T1000 (cell line): ENCODE measurements at regions not wholly inside any gene's neighbourhood (a gene's known extent, or its start where the extent isn't known, plus 50 kb on each side); places are given as distances from the start of the nearest gene placed in this dataset.
"Not testable (repeated sequence)": the region's sequence is repeated elsewhere in the genome, so short reads cannot be mapped to it uniquely, and the experiment has no call there.

ENCODE experiments used
- DNase-seq: peaks from one replicate; lab custom pipeline; 2025; ENCODE audit warnings: mixed read lengths; lab: John Stamatoyannopoulos, UW

DNA sequence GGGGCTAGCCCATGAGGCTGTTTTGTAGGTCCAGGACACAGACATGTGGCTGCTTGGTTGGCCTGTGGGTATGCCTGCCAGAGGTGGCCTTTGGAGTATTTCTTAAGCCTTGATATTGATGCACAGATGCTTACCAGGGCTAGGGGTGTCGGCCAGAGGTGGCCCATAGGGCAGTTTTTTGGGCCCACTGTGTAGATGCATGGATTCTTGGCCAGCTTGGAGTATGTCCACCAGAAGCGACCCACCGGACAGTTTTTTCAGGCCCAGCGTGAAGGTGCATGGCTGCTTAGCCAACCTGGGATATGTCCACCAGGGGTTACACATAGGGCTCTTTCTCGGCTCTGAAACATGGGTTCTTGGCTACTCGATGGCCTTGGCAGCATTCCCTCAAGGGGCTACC, 1199.1 kb downstream of the CNTNAP5 start:
- DNase-seq: no peak

DNA sequence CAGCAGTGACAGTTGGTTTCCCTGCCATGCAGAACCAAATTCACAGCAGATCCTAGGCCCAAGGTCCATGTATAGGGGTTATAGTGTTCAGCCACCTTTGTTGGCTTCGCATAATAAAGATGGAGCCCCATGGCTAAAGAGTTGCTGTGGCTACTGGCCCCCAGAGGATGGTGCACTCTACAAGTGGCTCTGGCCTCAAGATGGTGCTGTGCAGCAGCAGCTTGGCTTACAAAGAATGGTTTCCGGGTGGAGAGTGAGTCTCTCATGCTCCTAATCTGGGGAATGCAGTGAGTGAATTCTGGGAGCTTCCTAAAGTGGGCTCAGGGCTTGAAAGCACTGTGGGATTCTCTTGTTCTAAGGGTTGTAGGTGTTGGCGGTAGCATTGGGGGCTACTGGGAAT, 1199.7 kb downstream of the CNTNAP5 start:
- no peak for DNase-seq

- DNase-seq: no peak
Measured at GRCh38 chr2:125227843-125228392, 1202.8 kb downstream of the CNTNAP5 start.

DNA sequence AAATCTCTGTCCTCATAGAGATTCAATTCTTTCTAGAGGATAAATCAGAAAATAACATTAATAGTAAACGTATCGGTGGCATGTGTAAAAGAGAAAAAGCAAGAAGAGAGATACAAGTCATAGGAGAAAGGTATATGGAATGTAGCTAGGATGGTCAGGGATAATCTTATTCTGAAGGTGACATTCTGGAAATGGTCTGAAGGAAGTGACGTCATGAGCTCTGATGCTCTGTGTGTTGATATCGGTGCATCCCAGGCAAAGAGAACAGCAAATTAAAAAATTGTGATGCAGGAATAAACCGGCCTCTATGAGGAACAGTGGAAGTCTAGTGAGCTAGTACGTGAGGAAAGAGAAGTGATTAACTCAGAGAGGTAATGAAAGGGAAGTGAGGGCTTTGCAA, 1215.8 kb downstream of the CNTNAP5 start:
- no peak for DNase-seq

- no peak for DNase-seq
Measured at GRCh38 chr2:125243074-125243473, 1218.0 kb downstream of the CNTNAP5 start.

GRCh38 chr2:125254010-125254409, 1228.9 kb downstream of the CNTNAP5 start:
- no peak for DNase-seq

GRCh38 chr2:125259451-125259850, 1234.4 kb downstream of the CNTNAP5 start:
- DNase-seq: no peak

DNA sequence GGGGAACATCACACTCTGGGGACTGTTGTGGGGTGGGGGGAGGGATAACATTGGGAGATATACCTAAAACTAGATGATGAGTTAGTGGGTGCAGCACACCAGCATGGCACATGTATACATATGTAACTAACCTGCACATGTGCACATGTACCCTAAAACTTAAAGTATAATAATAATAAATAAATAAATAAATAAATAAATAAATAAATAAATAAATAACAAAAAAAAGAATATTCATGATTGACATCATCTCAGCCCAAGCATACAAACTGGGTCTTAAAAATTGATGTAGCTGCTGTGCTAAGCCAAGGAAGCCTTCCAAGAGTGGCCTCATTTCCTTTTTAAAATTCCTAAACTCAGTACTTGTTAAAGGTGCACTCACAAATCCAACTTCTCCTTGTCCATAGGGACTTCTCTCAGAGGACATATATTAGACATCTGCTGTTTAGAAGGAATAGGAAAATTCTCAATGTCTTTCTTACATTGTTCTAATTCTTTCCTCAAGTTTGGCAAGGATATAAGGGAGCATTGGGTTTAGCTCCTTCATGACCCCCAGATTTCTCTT, 1235.4 kb downstream of the CNTNAP5 start:
- DNase-seq: not testable (repeated sequence)

DNA sequence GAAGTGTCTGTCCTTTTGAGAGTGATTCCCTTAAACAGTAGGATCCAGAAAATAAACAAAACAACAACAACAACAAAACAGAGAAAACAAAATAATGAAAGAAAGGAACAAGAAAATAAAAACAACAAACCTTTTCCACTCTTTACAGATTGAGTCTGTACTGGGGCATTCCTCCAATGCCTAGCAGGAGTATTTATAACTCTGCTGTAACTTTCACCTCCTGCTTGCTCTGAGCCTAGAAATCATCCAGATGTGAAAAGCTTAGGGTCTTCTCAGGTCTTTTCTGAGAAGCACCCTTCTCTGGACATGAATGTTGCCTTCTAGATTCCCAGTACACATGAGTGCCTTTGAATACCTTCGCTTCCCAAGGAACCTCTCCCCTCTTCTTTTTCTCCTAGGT, 1239.4 kb downstream of the CNTNAP5 start:
- no peak for DNase-seq

DNA sequence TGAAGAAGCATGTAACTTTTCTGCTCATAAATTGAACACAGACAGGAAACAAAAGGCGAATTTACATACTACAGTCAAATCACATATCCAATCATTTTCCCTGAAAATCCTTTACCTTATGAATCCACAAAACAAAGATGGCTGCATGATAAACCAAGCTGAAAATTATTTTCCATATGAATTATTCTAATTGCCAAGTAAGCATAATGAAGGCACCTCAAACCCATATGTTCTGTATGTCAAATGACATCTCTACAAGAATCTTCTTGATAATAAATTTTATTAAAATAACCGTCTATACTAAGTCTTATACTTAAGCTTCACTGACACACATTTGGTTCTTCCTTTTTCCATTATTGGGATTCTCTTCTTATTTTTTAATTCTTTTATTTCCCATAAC, 1242.6 kb downstream of the CNTNAP5 start:
- no peak for DNase-seq

DNA sequence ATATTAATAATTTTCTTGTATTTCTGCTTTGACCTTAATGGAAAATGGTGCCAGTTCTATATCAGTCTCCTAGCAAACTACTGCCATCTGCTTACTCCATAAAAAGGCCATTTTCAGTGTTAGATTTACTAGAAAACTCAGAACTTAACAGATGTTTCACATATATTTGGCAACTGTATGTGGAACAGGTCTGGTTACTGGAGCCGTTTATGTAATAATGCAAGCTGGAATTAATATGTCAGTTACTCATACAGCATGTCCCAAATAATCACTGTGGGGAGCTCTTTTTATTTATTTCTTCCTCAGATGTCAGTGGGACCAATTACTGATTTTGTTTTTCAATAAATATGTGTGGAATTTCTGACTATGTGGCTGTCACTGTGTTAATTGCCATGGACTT, 1247.6 kb downstream of the CNTNAP5 start:
- no peak for DNase-seq

DNA sequence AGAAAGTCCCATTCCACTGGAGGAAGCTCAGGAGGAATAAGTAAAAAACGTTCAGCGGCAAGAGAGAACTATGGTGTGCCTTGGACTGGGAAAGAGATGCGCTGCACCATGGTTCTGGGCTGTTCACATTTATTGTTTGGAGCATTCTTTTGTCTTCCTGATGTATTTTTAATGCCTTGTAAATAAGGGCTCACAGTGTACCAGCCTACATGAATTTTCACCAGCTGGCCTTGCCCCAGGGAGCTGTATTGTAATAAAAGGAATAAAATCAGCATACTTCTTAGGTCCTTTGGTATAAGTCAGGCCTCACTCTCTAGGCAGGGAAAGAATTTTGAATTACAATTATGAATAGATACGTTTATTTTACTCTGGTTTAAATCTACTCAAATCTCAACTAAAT, 1249.6 kb downstream of the CNTNAP5 start:
- no peak for DNase-seq

DNA sequence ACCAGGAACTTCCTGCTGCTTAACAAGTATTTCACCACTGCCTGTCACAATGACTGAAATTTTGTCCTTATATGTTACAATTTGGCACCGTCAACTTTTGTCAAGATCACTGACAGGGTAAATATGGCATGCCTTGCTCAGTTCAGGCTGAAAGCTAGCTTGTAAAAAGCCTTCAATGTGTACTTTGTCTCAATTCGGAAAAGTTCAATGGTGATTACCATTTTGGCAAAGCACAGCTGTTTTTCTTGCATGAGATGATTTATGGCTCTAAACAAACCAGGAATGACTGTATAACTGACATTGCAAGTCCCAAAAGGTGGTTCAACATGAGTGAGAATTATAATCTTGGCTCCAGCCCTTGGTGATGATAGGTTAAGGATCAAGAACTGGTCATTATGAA, 1255.2 kb downstream of the CNTNAP5 start:
- no peak for DNase-seq

- DNase-seq: no peak
Measured at GRCh38 chr2:125281242-125281641, 1256.2 kb downstream of the CNTNAP5 start.

GRCh38 chr2:125296742-125297141, 1271.7 kb downstream of the CNTNAP5 start:
- DNase-seq: no peak

DNA sequence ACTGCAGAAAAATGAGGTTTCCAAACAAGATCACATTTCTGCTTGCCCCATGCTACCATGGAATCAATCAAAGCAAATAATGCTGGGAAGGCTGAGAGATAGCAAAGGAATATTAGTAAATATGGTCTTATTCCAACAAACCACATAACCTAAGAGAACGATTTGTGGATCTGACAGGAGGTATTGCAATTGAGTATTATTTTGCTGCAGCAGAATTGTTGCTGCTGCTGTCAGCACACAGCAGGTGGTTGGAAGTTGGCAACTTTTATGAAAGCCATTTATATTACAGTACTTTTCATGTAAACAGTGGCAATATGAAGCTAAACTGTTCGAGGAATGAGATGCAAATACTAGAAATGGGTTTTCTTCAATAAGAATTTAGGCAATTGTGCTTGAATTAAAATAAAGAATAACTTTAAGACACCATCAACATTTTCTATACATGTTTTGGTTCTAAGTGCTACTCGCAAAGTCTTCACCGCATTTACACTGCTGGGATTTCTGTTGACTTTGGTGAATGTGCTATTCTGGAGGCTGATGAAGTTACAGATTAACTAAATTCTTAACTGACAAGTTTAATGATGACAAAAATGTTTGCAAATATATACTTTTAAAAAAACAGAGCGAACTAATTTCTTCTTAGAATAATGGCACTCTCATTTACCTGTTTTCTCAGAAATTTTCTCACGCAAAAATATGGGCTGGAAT, 1285.7 kb downstream of the CNTNAP5 start:
- no peak for DNase-seq

- no peak for DNase-seq
Measured at GRCh38 chr2:125312342-125312741, 1287.3 kb downstream of the CNTNAP5 start.

DNA sequence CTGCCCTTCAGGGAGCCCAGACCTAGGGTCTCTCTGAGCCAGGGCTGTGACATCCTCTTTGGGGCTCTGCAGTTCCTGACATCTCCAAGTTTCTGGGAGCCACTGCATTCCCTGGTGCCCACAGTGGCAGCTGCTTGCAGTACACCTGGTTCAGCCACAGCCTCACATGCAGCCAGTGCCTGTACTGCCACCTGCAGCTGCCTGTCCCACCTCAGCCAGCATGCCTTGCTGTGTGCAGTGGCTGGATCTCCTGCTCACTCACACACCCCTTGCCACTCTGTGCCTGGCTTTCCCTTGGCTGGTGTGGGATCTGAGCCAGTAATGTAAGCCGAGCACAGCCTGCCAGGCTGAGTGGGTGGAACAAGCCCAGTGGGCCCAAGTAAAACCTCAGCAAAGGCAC, 1288.7 kb downstream of the CNTNAP5 start:
- no peak for DNase-seq

- no peak for DNase-seq
Measured at GRCh38 chr2:125318740-125319139, 1293.7 kb downstream of the CNTNAP5 start.

DNA sequence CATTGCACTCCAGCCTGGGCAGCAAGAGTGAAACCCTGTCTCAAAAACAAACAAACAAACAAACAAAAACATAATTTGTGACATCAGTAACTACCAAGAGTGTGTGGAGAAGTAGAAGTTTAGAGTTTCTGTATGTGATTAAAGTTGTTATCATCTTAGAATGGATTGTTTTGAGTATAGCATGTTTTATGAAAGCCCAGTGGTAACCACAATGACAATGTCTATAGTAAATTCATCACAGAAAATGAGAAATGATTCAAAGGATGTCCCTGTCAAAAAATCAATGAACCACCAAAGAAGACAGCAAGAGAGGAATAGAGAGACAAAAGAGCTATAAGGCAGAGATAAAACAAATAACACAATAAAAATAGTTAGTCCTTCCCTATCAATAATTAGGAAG, 1299.2 kb downstream of the CNTNAP5 start:
- no peak for DNase-seq

DNA sequence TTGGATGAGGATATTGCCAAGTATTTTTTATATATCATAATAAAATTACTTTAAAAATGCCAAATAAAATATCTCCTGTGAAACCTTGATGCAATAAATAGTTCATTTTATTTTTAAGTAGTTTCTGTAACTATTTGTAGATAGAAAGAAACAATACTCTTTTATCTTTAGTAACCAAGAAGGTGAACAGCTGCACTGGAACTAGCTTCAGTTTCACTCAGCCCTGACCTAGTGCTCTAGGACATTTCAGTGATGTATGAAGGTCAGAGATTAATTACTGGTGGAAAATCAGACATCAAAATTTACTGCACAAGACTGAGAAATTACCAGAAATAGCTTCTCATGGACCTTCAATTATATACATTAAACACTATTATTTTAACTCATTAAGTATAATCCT, 1305.0 kb downstream of the CNTNAP5 start:
- DNase-seq: no peak

DNA sequence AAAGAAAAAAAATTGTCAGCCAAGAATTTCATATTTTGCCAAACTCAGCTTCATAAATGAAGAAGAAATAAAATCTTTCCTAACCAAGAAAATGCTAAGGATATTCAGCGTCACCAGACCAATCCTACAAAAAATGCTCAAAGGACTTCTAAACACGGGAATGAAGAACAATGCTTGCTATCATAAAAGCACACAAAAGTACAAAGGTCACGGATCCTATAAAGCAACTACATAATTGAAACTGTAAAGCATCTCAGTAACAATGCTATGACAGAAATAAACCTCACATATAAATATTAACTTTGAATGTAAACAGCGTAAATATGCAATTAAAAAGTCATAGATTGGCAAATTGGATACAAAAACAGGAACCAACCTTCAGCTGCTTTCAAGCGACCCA, 1314.6 kb upstream of the GYPC start:
- DNase-seq: no peak

- DNase-seq: not testable (repeated sequence)
Measured at GRCh38 chr2:125353542-125353941, 1302.4 kb upstream of the GYPC start.
